ENCODE measurements at regions not wholly inside any gene's neighbourhood (a gene's known extent, or its start where the extent isn't known, plus 50 kb on each side); places are given as distances from the start of the nearest gene placed in this dataset.
A peak's percentile ranks its signal among the peaks of the same experiment; 100 is the strongest.

DNA sequence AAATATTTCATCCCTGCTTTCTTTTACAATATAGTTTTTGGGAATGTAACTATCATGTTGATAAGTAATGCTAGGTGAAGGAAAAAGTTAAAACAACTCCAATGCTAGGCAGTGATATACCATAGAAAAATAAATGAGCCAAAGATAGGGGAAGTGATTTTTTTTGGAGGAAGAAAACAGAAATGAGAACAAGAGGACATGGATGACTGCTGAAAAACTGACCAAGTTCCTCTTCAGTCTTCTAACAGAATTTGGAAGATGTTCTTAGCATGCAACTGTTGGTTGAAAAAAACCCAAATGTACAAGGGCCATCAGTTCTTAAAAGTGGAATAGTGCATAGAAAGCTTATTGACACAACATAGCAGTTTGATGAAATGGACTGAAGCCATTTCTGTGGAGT is 262.5 kb upstream of the STARD13 start:
- peak overlapping the region; percentile 32 for H3K27ac ChIP-seq (ENCODE audit: low read length)
- H3K4me2 ChIP-seq (ENCODE audit: low read length): peak overlapping the region; percentile 54
- H4K20me1 ChIP-seq (ENCODE audit: insufficient read depth, low read length): no peaks in the 10 kb centered on the region
- H3K9ac ChIP-seq (ENCODE audit: low read length): no peak overlapping the region
- H3K9me3 ChIP-seq (ENCODE audit: insufficient read depth, low read length): no peaks in the 10 kb centered on the region
- no peaks in the 10 kb centered on the region for H3K79me2 ChIP-seq (ENCODE audit: low read length)
- H2AFZ ChIP-seq (ENCODE audit: low read depth, low read length): no peak overlapping the region
- H3K27me3 ChIP-seq (ENCODE audit: low read depth, low read length): no peaks in the 10 kb centered on the region
- H3K4me1 ChIP-seq (ENCODE audit: low read length): peaks cover 51% of the 10 kb centered on the region
- no peaks in the 10 kb centered on the region for H3K36me3 ChIP-seq (replicated peaks; ENCODE audit: low read depth, low read length)
- TF ChIP-seq, protein P1, sequence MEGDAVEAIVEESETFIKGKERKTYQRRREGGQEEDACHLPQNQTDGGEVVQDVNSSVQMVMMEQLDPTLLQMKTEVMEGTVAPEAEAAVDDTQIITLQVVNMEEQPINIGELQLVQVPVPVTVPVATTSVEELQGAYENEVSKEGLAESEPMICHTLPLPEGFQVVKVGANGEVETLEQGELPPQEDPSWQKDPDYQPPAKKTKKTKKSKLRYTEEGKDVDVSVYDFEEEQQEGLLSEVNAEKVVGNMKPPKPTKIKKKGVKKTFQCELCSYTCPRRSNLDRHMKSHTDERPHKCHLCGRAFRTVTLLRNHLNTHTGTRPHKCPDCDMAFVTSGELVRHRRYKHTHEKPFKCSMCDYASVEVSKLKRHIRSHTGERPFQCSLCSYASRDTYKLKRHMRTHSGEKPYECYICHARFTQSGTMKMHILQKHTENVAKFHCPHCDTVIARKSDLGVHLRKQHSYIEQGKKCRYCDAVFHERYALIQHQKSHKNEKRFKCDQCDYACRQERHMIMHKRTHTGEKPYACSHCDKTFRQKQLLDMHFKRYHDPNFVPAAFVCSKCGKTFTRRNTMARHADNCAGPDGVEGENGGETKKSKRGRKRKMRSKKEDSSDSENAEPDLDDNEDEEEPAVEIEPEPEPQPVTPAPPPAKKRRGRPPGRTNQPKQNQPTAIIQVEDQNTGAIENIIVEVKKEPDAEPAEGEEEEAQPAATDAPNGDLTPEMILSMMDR (IDR thresholded peaks at IDR 0.05; ENCODE audit: low read depth, low read length): no peak
- no peak for TF ChIP-seq EZH2phosphoT487 (IDR thresholded peaks at IDR 0.05; ENCODE audit: low read depth)
- H3K4me3 ChIP-seq (ENCODE audit: low read length): no peak overlapping the region

DNA sequence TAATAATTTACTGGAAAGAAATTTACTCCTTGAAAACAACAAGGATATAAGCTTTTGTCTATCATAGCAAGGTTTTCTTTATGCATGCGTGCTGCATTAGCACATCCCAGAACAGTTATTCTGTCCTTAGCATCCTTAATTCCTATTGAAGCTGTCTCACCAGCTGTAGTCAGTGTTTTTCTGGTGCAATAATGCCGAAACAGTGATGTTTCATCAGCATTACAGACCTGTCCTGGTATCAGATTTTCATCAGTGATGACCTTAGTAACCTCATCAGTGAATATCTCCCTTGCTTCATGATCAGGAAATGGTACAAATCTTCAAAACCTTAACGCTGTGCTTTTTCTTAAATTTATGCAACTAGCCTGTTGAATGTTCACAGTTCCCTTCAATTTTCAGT is 264.7 kb upstream of the STARD13 start:
- no peaks in the 10 kb centered on the region for H3K27me3 ChIP-seq (ENCODE audit: low read depth, low read length)
- H3K36me3 ChIP-seq (replicated peaks; ENCODE audit: low read depth, low read length): no peaks in the 10 kb centered on the region
- no peak overlapping the region for H2AFZ ChIP-seq (ENCODE audit: low read depth, low read length)
- peak overlapping the region; percentile 8; the same call in 1 of the 2 replicates for H3K4me3 ChIP-seq (ENCODE audit: low read length)
- peaks cover 52% of the 10 kb centered on the region for H3K4me1 ChIP-seq (ENCODE audit: low read length)
- no peaks in the 10 kb centered on the region for H4K20me1 ChIP-seq (ENCODE audit: insufficient read depth, low read length)
- TF ChIP-seq EZH2phosphoT487 (IDR thresholded peaks at IDR 0.05; ENCODE audit: low read depth): no peak
- TF ChIP-seq, protein P1 (IDR thresholded peaks at IDR 0.05; ENCODE audit: low read depth, low read length): no peak
- H3K4me2 ChIP-seq (ENCODE audit: low read length): peak overlapping the region; percentile 44
- H3K9me3 ChIP-seq (ENCODE audit: insufficient read depth, low read length): no peaks in the 10 kb centered on the region
- peak overlapping the region; percentile 55 for H3K27ac ChIP-seq (ENCODE audit: low read length)
- H3K79me2 ChIP-seq (ENCODE audit: low read length): no peaks in the 10 kb centered on the region
- no peak overlapping the region for H3K9ac ChIP-seq (ENCODE audit: low read length)

DNA sequence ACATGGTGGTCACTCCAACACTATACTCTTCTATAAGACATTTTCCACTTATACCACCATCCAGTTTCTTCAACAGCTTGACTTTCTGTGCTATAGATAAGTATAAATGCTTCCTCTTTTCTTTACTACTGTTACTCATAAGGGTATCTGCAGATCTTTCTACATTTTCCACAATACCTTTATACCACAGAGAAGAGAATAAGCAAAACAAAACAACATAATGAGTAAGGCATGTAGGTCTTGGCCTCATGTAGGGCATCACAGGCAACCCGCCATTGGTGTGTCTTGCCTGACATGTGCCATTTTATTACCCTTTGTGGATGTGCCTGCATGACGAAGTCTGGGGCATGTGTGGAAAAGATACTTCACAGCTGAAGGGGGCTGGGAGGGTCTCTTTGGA is 265.3 kb upstream of the STARD13 start:
- no peaks in the 10 kb centered on the region for H3K27me3 ChIP-seq (ENCODE audit: low read depth, low read length)
- H3K9me3 ChIP-seq (ENCODE audit: insufficient read depth, low read length): no peaks in the 10 kb centered on the region
- no peak overlapping the region for H2AFZ ChIP-seq (ENCODE audit: low read depth, low read length)
- H4K20me1 ChIP-seq (ENCODE audit: insufficient read depth, low read length): no peaks in the 10 kb centered on the region
- peak overlapping the region; percentile 44 for H3K4me2 ChIP-seq (ENCODE audit: low read length)
- H3K4me3 ChIP-seq (ENCODE audit: low read length): peak overlapping the region; percentile 8; the same call in 1 of the 2 replicates
- H3K9ac ChIP-seq (ENCODE audit: low read length): no peak overlapping the region
- no peaks in the 10 kb centered on the region for H3K36me3 ChIP-seq (replicated peaks; ENCODE audit: low read depth, low read length)
- H3K27ac ChIP-seq (ENCODE audit: low read length): peak overlapping the region; percentile 55
- no peaks in the 10 kb centered on the region for H3K79me2 ChIP-seq (ENCODE audit: low read length)
- H3K4me1 ChIP-seq (ENCODE audit: low read length): peaks cover 56% of the 10 kb centered on the region
- no peak for TF ChIP-seq EZH2phosphoT487 (IDR thresholded peaks at IDR 0.05; ENCODE audit: low read depth)
- TF ChIP-seq, protein P1 (IDR thresholded peaks at IDR 0.05; ENCODE audit: low read depth, low read length): no peak

DNA sequence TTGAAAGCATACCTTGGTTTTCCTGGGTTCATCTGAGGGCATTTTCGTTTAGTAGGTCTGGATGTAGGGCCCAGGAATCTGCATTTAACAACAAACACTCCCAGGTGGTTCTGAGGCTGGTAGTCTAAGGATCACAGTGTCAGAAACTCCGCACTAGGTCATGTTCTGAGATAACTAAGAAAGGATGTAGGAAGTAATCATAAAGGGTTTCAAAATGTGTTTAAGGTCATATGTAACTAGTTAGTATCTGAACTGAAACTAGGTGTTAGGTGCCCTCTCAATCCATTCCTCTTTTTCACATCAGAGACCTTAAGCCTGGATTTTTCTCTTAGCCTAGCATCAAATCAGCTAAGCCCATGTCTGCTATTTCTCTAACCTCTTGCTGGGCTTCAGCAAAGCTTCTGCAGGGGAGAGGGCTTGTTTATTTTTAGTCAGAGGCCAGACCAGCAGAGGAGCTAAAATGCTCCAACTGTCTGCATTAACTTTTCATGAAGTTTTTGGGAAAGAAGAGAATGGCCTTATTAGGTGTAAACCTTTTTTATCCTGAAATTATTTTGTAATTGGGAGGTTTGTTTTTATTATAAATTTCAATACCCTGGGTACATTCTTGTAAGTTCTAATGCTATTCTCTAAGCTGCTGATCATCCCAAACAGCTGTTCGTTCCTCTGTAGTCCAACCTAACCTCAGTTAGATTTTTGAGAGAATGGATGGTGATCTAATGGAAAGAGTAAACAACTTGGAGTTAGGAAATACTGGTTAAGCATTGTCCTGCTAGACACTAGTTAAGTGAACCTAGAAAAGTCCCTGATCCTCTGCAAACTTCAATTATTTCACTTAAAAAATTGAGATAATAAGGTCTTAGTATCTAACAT is 262.8 kb upstream of the RFC3 start:
- Histone ChIP-seq H3K9me3 (ENCODE audit: insufficient read depth, low read length) (no peaks in the 10 kb centered on the region), H3K4me1 (ENCODE audit: low read length) (peaks cover 34% of the 10 kb centered on the region), H3K79me2 (ENCODE audit: low read length) (no peaks in the 10 kb centered on the region), H3K4me2 (ENCODE audit: low read length) (peak overlapping the region; percentile 63), H4K20me1 (ENCODE audit: insufficient read depth, low read length) (no peaks in the 10 kb centered on the region), H2AFZ (ENCODE audit: low read depth, low read length) (no peak overlapping the region), H3K9ac (ENCODE audit: low read length) (no peak overlapping the region), H3K27me3 (ENCODE audit: low read depth, low read length) (no peaks in the 10 kb centered on the region), H3K36me3 (replicated peaks; ENCODE audit: low read depth, low read length) (no peaks in the 10 kb centered on the region), H3K4me3 (ENCODE audit: low read length) (peak overlapping the region; percentile 22; the same call in 1 of the 2 replicates), H3K27ac (ENCODE audit: low read length) (peak overlapping the region; percentile 22)
- TF ChIP-seq EZH2phosphoT487 (IDR thresholded peaks at IDR 0.05; ENCODE audit: low read depth): no peak
- TF ChIP-seq, protein P1 (IDR thresholded peaks at IDR 0.05; ENCODE audit: low read depth, low read length): no peak
